Fibroblast of skin of left biceps (primary cell): ENCODE measurements at regions not wholly inside any gene's neighbourhood (a gene's known extent, or its start where the extent isn't known, plus 50 kb on each side); places are given as distances from the start of the nearest gene placed in this dataset.
"Not testable (repeated sequence)": the region's sequence is repeated elsewhere in the genome, so short reads cannot be mapped to it uniquely, and the experiment has no call there.

Experiments used
- DNase-seq, 2 experiments: peaks; one replicate each; pipeline ENCODE4 v3.0.0-alpha.2; 2013; ENCODE audit warnings: low read depth in 2 of 2

GRCh38 chr5:99143283-99143795, 214.5 kb upstream of the CHD1 start:
- DNase-seq, result not testable (repeated sequence)

- no peak for DNase-seq
Observed at GRCh38 chr5:99141534-99142128, 212.8 kb upstream of the CHD1 start.

- no peak for DNase-seq
Observed at GRCh38 chr5:99138911-99139310, 210.1 kb upstream of the CHD1 start.

- no peak for DNase-seq
Observed at GRCh38 chr5:99133921-99134320, 205.1 kb upstream of the CHD1 start.

GRCh38 chr5:99129768-99130501, 201.1 kb upstream of the CHD1 start:
- DNase-seq, result no peak

GRCh38 chr5:99122976-99123375, 194.2 kb upstream of the CHD1 start:
- DNase-seq, result no peak

GRCh38 chr5:99119326-99119725, 190.5 kb upstream of the CHD1 start:
- no peak for DNase-seq

GRCh38 chr5:99116526-99116925, 187.7 kb upstream of the CHD1 start:
- DNase-seq, result no peak

- DNase-seq, result no peak
Observed at GRCh38 chr5:99109894-99110293, 181.1 kb upstream of the CHD1 start.

- DNase-seq, result no peak
Observed at GRCh38 chr5:99105216-99105615, 176.4 kb upstream of the CHD1 start.

- DNase-seq, result peak in 1 of 2 experiments; percentile 6
Observed at GRCh38 chr5:99104538-99105132, 175.8 kb upstream of the CHD1 start.

GRCh38 chr5:99102073-99102697, 173.4 kb upstream of the CHD1 start:
- DNase-seq, result no peak

GRCh38 chr5:99099691-99100090, 170.9 kb upstream of the CHD1 start:
- no peak for DNase-seq

GRCh38 chr5:99089822-99090549, 161.2 kb upstream of the CHD1 start:
- DNase-seq, result no peak

GRCh38 chr5:99088309-99088708, 159.5 kb upstream of the CHD1 start:
- DNase-seq, result no peak

GRCh38 chr5:99083197-99083596, 154.4 kb upstream of the CHD1 start:
- DNase-seq, result no peak

- DNase-seq, result no peak
Observed at GRCh38 chr5:99081711-99082110, 152.9 kb upstream of the CHD1 start.

GRCh38 chr5:99076723-99077640, 148.2 kb upstream of the CHD1 start:
- DNase-seq, result no peak

GRCh38 chr5:99072846-99073245, 144.0 kb upstream of the CHD1 start:
- no peak for DNase-seq

GRCh38 chr5:99070822-99071221, 142.0 kb upstream of the CHD1 start:
- DNase-seq, result no peak

GRCh38 chr5:99070362-99070761, 141.6 kb upstream of the CHD1 start:
- no peak for DNase-seq
